ENCODE measurements at regions not wholly inside any gene's neighbourhood (a gene's known extent, or its start where the extent isn't known, plus 50 kb on each side); places are given as distances from the start of the nearest gene placed in this dataset.
"Not testable (repeated sequence)": the region's sequence is repeated elsewhere in the genome, so short reads cannot be mapped to it uniquely, and the experiment has no call there.

DNA sequence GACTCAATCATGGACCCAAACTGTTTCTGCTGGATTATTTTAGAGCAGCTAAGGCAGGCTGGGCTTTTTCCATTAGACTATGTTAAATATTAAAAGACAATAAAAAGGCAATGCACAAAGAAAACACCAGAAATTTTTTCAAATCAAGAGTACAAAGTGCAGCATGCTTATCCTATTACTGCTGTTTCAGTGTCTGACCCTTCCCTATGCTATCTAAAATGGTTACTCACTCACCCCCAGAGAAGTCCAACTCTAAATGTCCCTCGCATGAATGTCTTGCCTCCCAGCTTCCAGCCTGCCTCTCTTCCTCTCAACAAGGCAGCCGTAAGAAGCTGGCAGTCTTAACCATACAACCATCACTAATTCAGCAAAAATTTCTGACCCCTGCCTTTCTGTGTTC is 108.7 kb upstream of the SYT6 start:
- DNase-seq = no peak

DNA sequence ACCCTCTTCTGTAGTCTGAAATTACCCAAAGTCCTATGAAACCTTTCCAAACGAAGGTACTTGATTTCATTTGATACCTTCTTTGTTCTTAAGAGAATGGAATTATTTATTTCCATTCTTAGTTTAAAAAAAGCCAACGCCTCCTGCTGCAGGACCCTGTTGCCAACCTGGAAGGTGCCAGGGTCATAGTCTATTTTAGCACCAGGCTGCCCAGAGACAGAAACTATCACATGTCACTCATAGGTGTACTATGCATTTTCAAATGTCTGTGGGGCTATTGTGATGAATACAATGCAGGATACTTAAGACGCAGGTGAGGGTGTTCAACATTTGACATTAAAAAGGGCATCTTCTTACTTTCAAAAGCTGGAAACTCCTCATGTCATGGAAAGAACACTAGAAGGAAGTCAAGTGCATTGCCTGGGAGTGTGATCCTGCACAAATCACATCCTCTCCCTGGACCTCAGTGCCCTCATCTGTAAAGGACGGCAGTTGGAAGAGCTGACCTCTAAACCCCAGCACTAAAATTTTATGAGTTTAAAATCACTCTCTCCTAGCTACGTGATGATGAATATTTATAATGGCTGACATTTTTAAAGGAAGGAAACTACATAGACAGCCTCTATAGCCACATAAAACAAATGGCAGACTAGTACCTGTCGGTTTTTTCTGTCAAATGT is 107.3 kb upstream of the SYT6 start:
- no peak for DNase-seq

DNA sequence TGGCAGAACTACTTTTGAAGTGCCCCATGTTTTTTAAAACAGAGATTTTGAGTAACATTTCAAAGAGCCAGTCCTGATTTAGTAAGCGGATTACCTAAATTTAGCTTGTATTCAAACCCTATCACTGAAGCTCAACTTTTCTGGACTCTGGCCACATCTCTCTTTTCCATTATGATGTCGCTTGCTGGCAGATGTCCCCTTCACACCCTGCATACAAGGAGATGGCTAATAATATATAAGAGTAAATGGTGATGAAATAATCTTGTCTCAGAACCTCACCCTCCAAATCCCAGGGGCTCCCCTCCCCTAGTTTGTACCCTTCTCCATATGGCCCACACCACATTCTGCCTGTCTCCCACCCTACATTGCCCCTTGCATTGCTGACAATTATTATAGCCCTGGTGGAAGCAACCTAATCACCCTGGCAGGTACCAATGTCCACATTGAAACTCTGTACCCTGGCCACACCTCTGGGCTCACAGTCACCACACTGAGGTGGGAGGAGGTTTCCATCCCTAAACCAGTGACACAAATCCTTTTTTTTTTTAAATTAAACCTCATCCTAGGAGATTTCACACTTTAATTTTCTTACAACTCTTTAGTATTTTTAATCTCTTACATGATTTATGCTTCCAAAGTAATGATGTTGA is 106.0 kb upstream of the SYT6 start:
- DNase-seq = no peak

DNA sequence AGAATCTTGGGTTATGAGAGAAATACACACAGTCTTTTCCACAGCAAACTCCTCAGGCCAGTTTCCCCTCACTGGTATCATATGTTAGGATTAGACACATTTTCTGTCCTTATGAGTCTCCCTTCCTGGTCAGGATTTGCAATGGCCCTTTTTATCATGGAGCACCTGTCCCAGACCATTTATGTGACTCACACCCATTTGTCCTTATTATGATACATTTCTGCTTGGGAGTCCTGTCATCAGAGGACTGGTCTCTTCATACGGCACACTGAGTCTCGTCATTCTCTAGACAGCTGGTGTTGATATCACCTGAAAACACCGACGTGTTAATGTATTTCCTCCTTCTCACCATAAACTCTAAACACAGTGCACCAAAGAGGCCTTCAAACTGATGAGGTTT is 105.0 kb upstream of the SYT6 start:
- no peak for DNase-seq

DNA sequence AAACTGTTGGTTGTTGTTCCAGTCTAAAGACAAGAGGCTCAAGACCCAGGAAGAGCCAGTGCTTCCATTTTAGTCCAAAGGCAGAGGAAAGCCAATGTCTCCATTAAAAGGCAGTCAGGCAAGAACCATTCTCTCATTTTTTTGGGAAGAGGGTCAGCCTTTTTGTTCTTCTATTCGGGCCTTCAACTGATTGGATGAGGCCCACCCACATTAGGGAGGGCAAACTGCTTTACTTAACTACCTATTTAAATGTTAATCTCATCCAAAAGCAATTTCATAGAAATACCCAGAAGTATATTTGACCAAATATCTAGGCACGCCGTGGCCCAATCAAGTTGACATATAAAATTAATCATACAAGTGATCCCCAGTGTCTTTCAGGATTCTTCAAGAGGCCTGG is 104.4 kb upstream of the SYT6 start:
- DNase-seq = no peak

DNA sequence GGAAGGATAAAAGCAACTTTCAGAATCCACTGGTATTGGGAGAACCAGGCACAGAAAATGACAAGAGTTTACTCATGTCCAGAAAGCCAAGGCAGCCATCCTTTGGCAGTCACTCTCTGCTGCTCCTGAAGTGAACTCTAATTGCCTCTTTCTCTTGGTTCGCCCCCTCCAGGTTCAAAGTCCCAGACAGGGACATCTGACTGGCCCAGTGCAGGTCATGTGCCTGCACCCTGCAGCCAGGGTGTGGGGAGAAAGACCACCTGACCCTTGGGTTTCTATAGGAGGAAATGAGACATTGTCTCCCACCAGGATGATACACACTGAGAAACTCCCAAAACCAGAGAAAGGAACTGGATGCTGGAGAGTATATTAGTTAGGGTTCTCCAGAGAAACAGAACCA is 103.9 kb upstream of the SYT6 start:
- DNase-seq = no peak

DNA sequence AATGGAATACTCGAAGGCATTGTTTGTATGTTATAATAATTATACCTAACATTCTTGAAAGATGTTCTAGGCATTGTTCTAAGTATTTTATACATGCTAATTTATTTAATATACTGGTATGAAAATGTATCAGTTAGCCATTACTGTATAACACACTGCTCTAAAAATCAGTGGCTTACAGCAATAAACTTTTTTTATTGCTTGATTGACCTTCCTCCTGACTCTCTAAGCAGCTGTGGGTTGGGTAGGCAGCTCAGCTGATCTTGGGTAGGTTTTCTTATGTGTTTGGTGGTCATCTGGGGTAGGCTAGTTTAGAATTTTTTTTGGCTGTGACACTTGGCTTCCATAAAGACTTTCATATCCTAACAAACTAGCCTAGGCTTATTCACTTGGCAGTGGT is 100.2 kb upstream of the SYT6 start:
- no peak for DNase-seq

DNA sequence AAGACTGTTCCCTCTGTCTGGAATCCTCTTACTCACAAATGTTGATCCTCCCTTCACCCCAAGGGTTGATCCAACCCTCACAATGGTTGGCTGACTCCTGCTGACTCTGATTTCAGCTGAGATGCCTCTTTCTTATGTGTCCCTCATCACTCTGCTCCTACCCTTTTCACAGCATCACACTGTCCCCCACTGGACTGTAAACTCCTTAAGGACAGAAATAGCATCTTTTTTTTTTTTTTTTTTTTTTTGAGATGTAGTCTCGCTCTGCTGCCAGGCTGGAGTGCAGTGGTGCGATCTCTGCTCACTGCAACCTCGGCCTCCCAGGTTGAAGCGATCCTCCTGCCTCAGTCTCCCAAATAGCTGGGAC is 97.9 kb upstream of the SYT6 start:
- no peak for DNase-seq

DNA sequence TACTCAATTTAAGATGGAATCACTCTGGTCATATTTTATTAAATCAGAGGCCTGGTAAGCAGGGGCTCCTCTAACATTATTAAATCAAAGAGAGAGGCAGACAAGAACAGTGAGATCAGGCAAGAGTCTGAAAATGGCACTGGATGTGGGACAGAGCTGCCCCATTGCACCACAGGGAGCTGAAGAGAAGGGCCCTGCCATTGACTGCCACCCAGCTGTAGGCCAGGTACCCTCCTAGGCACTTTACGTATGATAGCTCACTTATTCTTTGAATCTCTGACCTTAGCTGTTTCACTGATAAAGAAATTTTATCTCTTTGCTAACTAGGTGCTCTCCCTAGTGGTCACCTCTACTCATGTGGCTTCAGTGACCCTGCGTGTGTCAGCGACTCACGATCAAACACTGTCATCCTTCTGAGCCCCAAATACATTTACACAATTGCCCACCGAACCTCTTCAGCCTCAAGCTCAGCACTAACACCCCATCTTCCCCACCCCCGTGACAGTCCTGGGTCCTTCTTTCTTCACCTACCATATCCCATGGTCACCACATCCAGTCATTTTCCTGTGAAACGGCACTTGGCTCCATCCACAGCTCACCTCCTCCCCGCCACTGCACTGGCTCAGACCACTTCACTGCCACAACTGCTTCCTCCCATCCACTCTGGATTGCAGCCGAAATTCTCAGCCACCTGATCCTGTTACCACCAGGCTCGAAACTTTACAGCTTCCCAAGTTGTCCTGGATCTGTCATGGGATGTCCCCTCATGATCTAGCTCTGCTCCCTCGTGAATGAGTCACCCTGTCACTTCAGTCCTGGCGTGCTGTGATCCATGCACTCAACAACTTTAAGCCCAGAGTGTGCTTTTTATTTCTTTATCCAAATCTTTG is 97.3 kb upstream of the SYT6 start:
- no peak for DNase-seq

DNA sequence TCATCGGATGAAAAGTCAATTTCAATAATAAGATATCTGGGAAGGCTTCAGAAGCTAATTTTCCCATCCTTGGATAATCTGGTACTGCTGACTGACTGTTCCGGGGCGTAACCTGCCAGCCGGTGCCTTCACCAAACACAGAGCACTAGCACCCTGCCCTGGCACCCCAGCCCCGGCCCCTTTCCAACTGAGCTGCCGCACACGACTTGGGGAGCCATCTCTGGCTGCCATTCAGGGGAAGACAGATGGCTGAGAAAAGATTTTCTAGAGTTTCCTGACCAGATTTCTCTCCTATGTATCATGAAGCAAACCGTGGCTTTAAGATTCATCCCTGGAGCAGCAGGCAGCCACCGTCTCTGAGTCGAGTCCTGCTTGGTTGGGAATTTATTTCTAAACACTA is 96.0 kb upstream of the SYT6 start:
- no peak for DNase-seq

DNA sequence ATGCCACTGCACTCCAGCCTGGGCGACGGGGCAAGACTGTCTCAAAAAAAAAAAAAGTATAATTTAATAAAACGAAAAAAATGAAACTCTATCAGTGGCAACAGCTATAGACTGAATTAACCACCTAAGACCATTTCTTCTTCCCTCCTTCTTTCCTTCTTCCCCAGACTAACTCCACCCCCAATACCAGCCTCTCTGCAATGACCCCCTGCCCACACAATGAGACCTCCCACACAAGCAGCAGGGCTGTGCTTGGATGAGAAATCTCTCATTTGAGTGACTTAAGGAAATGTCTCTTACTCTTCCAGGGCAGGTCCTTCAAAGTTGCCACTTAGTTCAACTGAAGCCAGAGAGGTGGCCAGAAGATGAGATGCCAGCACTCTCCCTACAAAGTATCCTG is 94.5 kb upstream of the SYT6 start:
- DNase-seq = no peak

DNA sequence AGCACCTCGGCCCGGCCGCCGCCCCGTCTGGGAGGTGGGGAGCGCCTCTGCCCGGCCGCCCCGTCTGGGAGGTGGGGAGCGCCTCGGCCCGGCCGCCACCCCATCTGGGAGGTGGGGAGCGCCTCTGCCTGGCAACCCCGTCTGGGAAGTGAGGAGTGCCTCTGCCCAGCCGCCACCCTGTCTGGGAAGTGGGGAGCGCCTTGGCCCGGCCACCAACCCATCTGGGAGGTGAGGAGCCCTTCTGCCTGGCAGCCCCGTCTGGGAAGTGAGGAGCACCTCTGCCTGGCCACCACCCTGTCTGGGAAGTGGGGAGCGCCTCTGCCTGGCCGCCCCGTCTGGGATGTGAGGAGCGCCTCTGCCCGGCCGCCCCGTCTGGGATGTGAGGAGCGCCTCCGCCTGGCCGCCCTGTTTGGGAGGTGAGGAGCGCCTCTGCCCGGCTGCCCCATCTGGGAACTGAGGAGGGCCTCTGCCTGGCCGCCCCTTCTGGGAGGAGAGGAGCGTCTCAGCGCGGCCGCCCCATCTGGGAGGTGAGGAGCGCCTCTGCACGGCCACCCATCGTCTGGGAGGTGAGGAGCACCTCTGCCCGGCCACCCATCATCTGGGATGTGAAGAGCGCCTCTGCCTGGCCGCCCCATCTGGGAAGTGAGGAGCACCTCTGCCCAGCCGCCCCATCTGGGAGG is 89.0 kb upstream of the SYT6 start:
- DNase-seq = not testable (repeated sequence)

DNA sequence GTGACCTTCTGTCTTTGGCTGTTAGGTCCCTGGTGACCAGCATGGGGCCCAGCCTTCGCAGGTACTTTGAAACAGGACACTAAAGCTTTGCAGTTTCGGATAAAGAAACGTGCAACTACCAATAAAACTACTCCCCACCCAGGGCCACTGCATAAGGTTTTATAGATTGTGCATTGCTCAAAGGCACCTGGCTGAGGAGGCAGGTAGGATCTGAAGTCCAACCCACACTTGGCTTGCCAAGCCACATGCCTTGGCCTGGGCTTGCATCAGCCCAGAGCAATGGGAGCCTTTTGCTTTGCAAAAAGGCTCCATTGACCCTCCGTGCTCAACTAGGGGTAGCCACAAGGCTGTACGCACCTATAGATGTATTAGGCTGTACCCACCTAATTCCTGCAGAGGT is 84.4 kb upstream of the SYT6 start:
- DNase-seq = no peak

DNA sequence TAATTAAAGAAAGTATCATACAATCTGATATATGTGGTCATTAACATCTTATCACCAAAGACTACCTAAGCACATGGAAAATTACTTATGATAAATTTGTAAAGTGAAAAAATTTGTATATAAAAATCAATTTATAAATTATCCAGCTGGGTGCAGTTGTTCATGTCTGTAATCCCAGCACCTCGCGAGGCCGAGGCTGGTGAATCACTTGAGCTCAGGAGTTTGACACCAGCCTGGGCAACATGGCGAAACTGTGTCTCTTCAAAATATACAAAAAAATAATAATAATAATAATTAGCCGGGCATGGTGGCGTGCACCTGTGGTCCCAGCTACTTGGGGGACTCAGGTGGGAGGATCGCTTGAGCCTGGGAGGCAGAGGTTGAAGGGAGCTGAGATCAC is 82.8 kb upstream of the SYT6 start:
- no peak for DNase-seq

DNA sequence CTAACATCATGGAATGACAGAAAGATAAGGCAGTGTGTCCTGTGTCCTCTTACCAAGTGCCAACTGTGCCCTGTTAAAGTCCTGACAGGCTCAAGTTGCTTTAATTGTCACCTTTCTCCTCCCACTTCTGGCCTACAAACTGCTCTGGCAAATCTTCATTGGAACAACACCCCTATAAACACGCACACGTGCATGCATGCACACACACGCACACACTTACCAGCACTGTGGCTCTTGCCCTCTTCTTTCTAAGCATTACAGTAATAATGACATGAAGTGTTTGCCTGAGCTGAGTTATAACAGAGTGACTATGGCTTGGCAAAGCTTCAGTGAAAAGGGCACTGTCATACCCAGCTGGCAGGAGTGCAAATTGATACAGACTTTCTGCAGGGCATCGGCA is 82.3 kb upstream of the SYT6 start:
- peak; percentile 21 for DNase-seq

DNA sequence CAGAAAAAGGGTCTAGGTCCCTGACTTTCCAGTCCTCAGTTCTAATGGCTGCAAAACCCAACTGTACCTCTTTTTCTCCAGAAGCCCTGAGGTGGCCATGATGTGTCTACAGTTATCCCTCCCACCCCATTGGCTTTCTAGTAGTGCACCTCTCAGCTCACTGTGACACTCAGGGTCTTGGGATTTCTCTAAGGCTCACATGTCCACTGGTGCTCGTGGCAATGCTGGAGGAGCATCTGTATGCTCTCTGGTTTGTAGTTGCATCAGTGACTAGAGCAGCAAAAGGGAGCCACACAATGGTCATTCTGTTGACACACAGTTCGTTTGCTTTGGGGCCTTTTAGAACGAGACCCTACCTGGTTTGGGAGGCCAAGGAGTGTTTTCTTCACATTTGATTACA is 81.6 kb upstream of the SYT6 start:
- no peak for DNase-seq

DNA sequence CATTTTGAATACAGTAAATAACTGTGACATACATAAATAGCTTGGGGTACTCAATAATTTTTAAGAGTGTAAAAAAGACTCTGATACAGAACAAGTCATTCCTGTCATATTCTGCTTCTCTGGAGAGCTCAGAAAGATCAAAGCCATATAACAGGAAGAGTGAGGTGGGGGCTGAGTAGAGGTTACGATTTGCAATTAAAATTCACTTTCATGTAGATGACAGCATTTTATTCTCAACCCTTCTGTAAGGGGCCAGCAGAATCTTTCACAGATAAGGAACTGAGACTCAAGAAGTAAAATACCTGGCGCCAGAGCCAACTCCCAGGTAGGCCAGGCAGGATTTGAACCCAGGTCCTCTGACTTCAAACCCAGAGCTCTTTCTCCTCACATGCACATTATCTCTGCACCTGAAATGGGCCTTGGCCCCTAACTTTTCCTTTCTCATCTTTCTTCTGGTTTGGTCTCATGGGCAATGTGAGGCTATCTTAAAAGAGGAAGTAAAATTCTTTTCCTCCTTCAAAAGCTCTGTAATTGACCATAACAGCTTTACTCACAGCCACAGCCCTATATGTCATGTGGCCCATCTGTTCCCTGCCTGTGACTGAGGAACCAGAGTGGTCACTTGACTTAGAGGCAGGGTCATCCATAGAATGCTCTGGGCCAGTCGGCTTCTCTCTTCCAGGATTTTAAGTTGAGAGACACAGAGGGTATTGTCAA is 80.9 kb upstream of the SYT6 start:
- DNase-seq = no peak

DNA sequence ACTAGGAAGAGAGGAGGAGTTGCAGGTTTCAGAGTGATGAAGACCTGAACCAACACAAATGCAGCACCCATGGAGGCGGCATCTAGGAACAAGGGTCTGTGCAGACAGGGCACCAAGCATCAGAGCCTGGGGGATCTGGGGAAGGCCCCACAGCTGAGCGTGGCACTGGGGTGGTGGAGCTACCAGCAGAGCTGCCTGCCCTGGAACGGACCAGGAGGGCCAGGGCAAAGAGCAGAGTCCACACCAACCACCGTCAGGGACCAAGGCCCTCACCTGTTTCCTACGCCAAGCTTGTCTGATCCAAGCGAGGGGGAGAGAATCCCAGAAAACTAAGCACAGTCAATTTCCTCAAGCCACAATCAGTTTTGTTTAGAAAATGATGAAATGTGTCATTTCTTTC is 79.0 kb upstream of the SYT6 start:
- DNase-seq = no peak

DNA sequence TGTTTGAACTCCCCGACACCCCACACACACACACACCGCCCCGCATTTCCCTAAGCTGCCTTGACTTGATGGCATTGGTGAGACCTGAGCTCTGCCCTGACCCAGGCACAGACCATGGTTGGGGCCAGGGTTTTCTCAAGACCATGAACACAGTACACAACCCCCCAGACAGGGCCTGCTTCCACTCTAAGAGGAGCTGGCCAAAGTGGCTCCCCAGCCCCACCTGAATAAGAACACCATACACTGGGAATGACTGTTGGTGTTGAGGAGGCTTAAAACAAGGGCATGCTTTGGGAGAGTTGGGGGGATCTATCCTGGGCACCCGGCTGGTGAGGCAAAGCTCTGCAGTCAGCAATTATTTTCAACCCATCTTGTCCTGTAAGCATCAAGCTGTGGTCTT is 77.6 kb upstream of the SYT6 start:
- no peak for DNase-seq

DNA sequence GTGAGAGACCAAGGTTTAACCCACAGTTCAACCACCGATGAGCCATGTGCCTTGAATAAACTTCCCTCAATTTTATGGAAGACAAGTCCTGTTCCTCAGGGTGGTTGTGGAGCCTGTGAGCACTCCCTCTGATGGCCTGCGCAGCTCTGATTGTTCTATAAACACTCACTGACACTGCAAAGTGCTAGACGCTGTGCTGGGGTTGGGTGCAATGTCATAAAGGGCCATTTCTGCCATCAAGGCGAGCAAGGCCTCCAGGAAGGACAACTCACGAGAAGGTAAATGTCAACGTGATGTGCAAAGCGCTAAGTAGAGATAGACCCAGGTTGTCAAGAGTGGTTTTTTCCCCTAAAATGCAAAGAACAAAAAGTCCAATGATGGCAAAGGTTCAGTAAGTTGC is 75.7 kb upstream of the SYT6 start:
- no peak for DNase-seq

DNA sequence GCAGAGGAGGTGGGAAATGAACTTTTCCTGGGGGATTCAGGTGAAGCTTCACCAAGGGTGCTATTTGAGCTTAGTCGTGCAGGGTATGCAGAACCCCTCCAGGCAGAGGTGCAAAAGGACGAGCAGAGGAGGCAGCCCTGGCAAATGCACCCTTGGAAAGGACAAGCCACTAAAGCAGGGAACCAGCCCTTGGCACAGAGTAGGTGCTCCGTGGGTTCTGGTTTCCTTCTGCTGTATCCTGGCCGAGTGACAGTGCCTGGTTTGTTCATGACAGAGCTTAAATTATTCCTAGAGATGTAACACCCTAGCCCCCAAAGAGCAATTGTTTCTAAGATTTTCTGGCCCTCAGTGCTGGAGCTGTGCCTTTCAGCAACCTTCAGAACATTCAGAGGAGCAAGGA is 73.4 kb upstream of the SYT6 start:
- DNase-seq = no peak

DNA sequence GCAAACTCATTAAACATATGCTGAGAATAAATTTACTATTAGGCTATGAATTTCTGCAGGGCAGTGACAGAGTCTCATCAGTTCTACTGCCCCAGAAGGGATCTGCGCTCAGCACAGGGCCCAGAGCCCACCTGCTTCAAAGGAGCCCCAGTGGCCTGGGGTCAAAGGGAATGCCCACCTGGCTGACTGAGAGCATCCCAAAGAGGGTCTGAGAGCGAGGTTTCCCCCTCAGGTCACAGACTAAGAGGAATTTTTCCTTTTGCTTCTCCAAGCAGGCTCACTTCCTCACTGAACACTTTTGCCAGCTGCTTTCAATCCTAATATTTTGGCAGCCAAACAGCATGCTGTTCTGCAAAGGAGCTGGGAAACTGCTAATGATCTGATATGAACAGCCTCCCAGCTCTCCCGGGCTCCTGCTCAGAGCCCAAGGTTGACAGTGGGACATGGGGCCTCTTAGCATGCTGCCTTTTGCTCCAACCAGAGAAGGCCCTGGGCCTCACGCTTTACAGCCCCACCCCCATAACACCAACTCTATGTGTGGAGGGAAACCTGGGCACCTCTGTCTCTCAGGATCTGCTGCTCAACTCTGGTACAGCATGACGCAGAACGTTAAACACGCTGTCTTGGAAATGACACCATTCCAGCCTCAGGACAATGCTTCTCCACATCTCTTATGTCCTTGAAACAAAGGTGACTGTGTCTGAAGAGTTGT is 70.7 kb upstream of the SYT6 start:
- DNase-seq = no peak
